ENCODE measurements at regions not wholly inside any gene's neighbourhood (a gene's known extent, or its start where the extent isn't known, plus 50 kb on each side); places are given as distances from the start of the nearest gene placed in this dataset.
"Not testable (repeated sequence)": the region's sequence is repeated elsewhere in the genome, so short reads cannot be mapped to it uniquely, and the experiment has no call there.

- DNase-seq (no peak), ATAC-seq (replicated peaks) (no peak)
- Mint-ChIP-seq H3K4me3 (no peak overlapping the region), H3K36me3 (no peaks in the 10 kb centered on the region), H3K4me1 (no peaks in the 10 kb centered on the region), H3K27me3 (peaks cover 37 to 41% of the 10 kb centered on the region in 2 donors), H3K27ac (no peak overlapping the region), H3K9me3 (peaks cover 2 to 3% of the 10 kb centered on the region in 2 donors)
Measured at GRCh38 chr22:27099946-27100722, 442.7 kb downstream of the MIAT start.

- DNase-seq (no peak), ATAC-seq (replicated peaks) (no peak)
- Mint-ChIP-seq H3K27ac (no peak overlapping the region), H3K4me1 (no peaks in the 10 kb centered on the region), H3K36me3 (no peaks in the 10 kb centered on the region), H3K27me3 (peaks cover 40 to 41% of the 10 kb centered on the region in 2 donors), H3K9me3 (peaks cover 2 to 3% of the 10 kb centered on the region in 2 donors), H3K4me3 (no peak overlapping the region)
Measured at GRCh38 chr22:27100789-27101188, 443.4 kb downstream of the MIAT start.

- H3K36me3 Mint-ChIP-seq = no peaks in the 10 kb centered on the region
- H3K4me3 Mint-ChIP-seq = no peak overlapping the region
- no peaks in the 10 kb centered on the region for H3K4me1 Mint-ChIP-seq
- DNase-seq (no peak), ATAC-seq (replicated peaks) (no peak)
- no peaks in the 10 kb centered on the region for H3K9me3 Mint-ChIP-seq
- H3K27ac Mint-ChIP-seq = no peak overlapping the region
- peaks cover 40 to 41% of the 10 kb centered on the region in 2 donors for H3K27me3 Mint-ChIP-seq
Measured at GRCh38 chr22:27101288-27101687, 443.9 kb downstream of the MIAT start.

- H3K4me1 Mint-ChIP-seq = no peaks in the 10 kb centered on the region
- H3K4me3 Mint-ChIP-seq = no peak overlapping the region
Measured at GRCh38 chr22:27104449-27104848, 447.1 kb downstream of the MIAT start.

GRCh38 chr22:27105142-27106025 lies 448.0 kb downstream of the MIAT start:
- Mint-ChIP-seq H3K27ac (no peak overlapping the region), H3K9me3 (peaks cover 2 to 4% of the 10 kb centered on the region in 2 donors), H3K4me3 (no peak overlapping the region), H3K27me3 (peaks cover 28 to 30% of the 10 kb centered on the region in 2 donors), H3K36me3 (no peaks in the 10 kb centered on the region), H3K4me1 (no peaks in the 10 kb centered on the region)
- DNase-seq = no peak
- no peak for ATAC-seq (replicated peaks)

More at GRCh38 chr22:27104449-27104848, 447.1 kb downstream of the MIAT start:
- Mint-ChIP-seq H3K9me3 (peaks cover 2 to 4% of the 10 kb centered on the region in 2 donors), H3K36me3 (no peaks in the 10 kb centered on the region), H3K27me3 (peaks cover 38 to 39% of the 10 kb centered on the region in 2 donors), H3K27ac (no peak overlapping the region)
- no peak for DNase-seq
- no peak for ATAC-seq (replicated peaks)

- DNase-seq = no peak
- Mint-ChIP-seq H3K9me3 (peaks cover 2 to 4% of the 10 kb centered on the region in 2 donors), H3K4me1 (no peaks in the 10 kb centered on the region), H3K27ac (no peak overlapping the region), H3K36me3 (no peaks in the 10 kb centered on the region), H3K27me3 (peaks cover 13 to 14% of the 10 kb centered on the region in 2 donors), H3K4me3 (no peak overlapping the region)
- ATAC-seq (replicated peaks) = no peak
Measured at GRCh38 chr22:27106985-27107384, 449.6 kb downstream of the MIAT start.

- no peak for ATAC-seq (replicated peaks)
- H3K4me3 Mint-ChIP-seq = no peak overlapping the region
- H3K4me1 Mint-ChIP-seq = no peaks in the 10 kb centered on the region
- DNase-seq = no peak
- H3K27me3 Mint-ChIP-seq = peaks cover 12 to 14% of the 10 kb centered on the region in 2 donors
- H3K9me3 Mint-ChIP-seq = peaks cover 2 to 4% of the 10 kb centered on the region in 2 donors
- no peaks in the 10 kb centered on the region for H3K36me3 Mint-ChIP-seq
- no peak overlapping the region for H3K27ac Mint-ChIP-seq
Measured at GRCh38 chr22:27107386-27107785, 450.0 kb downstream of the MIAT start.

- DNase-seq = no peak
- no peaks in the 10 kb centered on the region for H3K36me3 Mint-ChIP-seq
- peaks cover 2 to 4% of the 10 kb centered on the region in 2 donors for H3K9me3 Mint-ChIP-seq
- no peak for ATAC-seq (replicated peaks)
- peaks cover 9 to 10% of the 10 kb centered on the region in 2 donors for H3K27me3 Mint-ChIP-seq
- H3K27ac Mint-ChIP-seq = no peak overlapping the region
- no peaks in the 10 kb centered on the region for H3K4me1 Mint-ChIP-seq
- H3K4me3 Mint-ChIP-seq = no peak overlapping the region
Measured at GRCh38 chr22:27107824-27108223, 450.4 kb downstream of the MIAT start.

- H3K27me3 Mint-ChIP-seq = peaks cover 8 to 15% of the 10 kb centered on the region in 2 donors
- H3K36me3 Mint-ChIP-seq = no peaks in the 10 kb centered on the region
- no peak overlapping the region for H3K27ac Mint-ChIP-seq
- H3K9me3 Mint-ChIP-seq = peaks cover 2 to 4% of the 10 kb centered on the region in 2 donors
- ATAC-seq (replicated peaks) = no peak
- H3K4me1 Mint-ChIP-seq = no peaks in the 10 kb centered on the region
- DNase-seq = no peak
- H3K4me3 Mint-ChIP-seq = no peak overlapping the region
Measured at GRCh38 chr22:27108425-27109114, 451.2 kb downstream of the MIAT start.

- not testable (repeated sequence) for H3K4me1 Mint-ChIP-seq; H3K9me3 Mint-ChIP-seq; DNase-seq; H3K36me3 Mint-ChIP-seq; H3K4me3 Mint-ChIP-seq; ATAC-seq (replicated peaks); H3K27ac Mint-ChIP-seq
- peaks cover 8 to 18% of the 10 kb centered on the region in 2 donors for H3K27me3 Mint-ChIP-seq
Measured at GRCh38 chr22:27109406-27109805, 452.0 kb downstream of the MIAT start.

- Mint-ChIP-seq H3K27me3 (peaks cover 0 to 20% of the 10 kb centered on the region in 2 donors), H3K27ac (no peak overlapping the region), H3K9me3 (peaks cover 4% of the 10 kb centered on the region in 2 donors), H3K4me3 (no peak overlapping the region), H3K36me3 (no peaks in the 10 kb centered on the region), H3K4me1 (no peaks in the 10 kb centered on the region)
- ATAC-seq (replicated peaks) (no peak), DNase-seq (no peak)
Measured at GRCh38 chr22:27110665-27111451, 453.5 kb downstream of the MIAT start.

- Mint-ChIP-seq H3K36me3 (no peaks in the 10 kb centered on the region), H3K27me3 (peaks cover 4 to 20% of the 10 kb centered on the region in 2 donors), H3K27ac (no peak overlapping the region), H3K4me1 (no peaks in the 10 kb centered on the region), H3K9me3 (peaks cover 4 to 8% of the 10 kb centered on the region in 2 donors), H3K4me3 (no peak overlapping the region)
- ATAC-seq (replicated peaks) (no peak), DNase-seq (no peak)
Measured at GRCh38 chr22:27111796-27112672, 454.6 kb downstream of the MIAT start.

GRCh38 chr22:27113211-27113635 lies 455.8 kb downstream of the MIAT start:
- no peak for ATAC-seq (replicated peaks)
- H3K4me1 Mint-ChIP-seq = no peaks in the 10 kb centered on the region
- DNase-seq = no peak

More at GRCh38 chr22:27113211-27113635, 455.8 kb downstream of the MIAT start:
- H3K9me3 Mint-ChIP-seq = peaks cover 4 to 12% of the 10 kb centered on the region in 2 donors
- H3K27ac Mint-ChIP-seq = no peak overlapping the region
- H3K27me3 Mint-ChIP-seq = peaks cover 6 to 20% of the 10 kb centered on the region in 2 donors
- H3K36me3 Mint-ChIP-seq = no peaks in the 10 kb centered on the region
- no peak overlapping the region for H3K4me3 Mint-ChIP-seq

All from stimulated activated naive B cell treated with anti-CD40 and anti-IgM and Interleukin-4, amounts not matched to agents 10 μg/mL and 1 μg/mL and 100 μg/mL, for 72 hours (primary cell).